MCF 10A (cell line): ENCODE measurements at regions not wholly inside any gene's neighbourhood (a gene's known extent, or its start where the extent isn't known, plus 50 kb on each side); places are given as distances from the start of the nearest gene placed in this dataset.
"Not testable (repeated sequence)": the region's sequence is repeated elsewhere in the genome, so short reads cannot be mapped to it uniquely, and the experiment has no call there.

Experiments
- BruUV-seq: library from RNA; stranded (reverse); fragments of 400-500 nt; replicated peaks from 2 replicates; lab custom pipeline; 2021; lab: Mats Ljungman, UMichigan
- CTCF ChIA-PET: fragments of 300-600 bp; sonication (Branson Sonifier 250); formaldehyde crosslinking; extraction: SDS; loops from one replicate; lab custom pipeline; 2021; ENCODE audit warnings: antibody characterized with exemption, inconsistent platforms; lab: Yijun Ruan, JAX
- POLR2A ChIA-PET: fragments of 300-600, 350-650 bp; sonication (Branson Sonifier 250); formaldehyde crosslinking; extraction: SDS; loops from one replicate; lab custom pipeline; 2020; ENCODE audit warnings: antibody characterized with exemption, inconsistent platforms; lab: Yijun Ruan, JAX
- DNase-seq: peaks from one replicate; pipeline ENCODE4 v3.0.0-alpha.2; 2018; ENCODE audit not compliant: unreplicated experiment
- H3K27ac Mint-ChIP-seq: one replicate; pipeline ENCODE4 v1.8.0; 2022; ENCODE audit warnings: mild to moderate bottlenecking, low read depth, mixed read lengths; ENCODE audit not compliant: unreplicated experiment
- H3K27me3 Mint-ChIP-seq: one replicate; pipeline ENCODE4 v1.8.0; 2022; ENCODE audit warnings: mixed read lengths; ENCODE audit not compliant: insufficient read depth, unreplicated experiment
- H3K36me3 Mint-ChIP-seq: one replicate; pipeline ENCODE4 v1.8.0; 2022; ENCODE audit warnings: mild to moderate bottlenecking, moderate library complexity, mixed read lengths; ENCODE audit not compliant: insufficient read depth, unreplicated experiment
- H3K4me1 Mint-ChIP-seq: one replicate; pipeline ENCODE4 v1.8.0; 2022; ENCODE audit warnings: mixed read lengths; ENCODE audit not compliant: insufficient read depth, unreplicated experiment
- H3K4me3 Mint-ChIP-seq: one replicate; pipeline ENCODE4 v1.8.0; 2022; ENCODE audit warnings: mild to moderate bottlenecking, moderate library complexity, mixed read lengths; ENCODE audit not compliant: unreplicated experiment
- H3K9me3 Mint-ChIP-seq: one replicate; pipeline ENCODE4 v1.8.0; 2022; ENCODE audit warnings: mixed read lengths; ENCODE audit not compliant: unreplicated experiment
- intact Hi-C: fragments of 100-400 bp; cut with micrococcal nuclease; formaldehyde crosslinking; loops from 2 replicates; pipeline ENCODE4 v1.14.1; 2022
- TF ChIP-seq, protein P1 (sequence below): fragments of 200-600 bp; IDR thresholded peaks from one replicate; pipeline ENCODE4 v1.8.0; 2022; ENCODE audit warnings: antibody characterized with exemption, mild to moderate bottlenecking; ENCODE audit not compliant: unreplicated experiment

DNA sequence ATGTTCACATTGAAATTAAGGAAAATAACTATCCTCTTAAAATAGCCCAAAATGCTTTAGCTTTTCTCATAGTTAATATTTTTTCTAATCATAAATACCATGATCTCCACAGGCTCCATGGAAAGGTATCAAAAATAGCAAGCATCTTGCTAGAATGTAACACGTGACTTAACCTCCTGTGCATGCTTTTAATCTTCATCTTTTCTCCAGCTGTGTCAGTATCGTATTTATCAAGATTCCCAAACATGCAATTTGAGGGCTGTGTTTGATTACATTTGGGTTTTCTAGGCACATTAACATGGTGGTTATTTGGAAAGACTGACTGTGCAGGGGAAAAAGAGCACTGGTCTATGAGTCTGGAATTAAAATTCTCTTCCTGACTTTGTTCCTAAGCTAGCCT, 472.5 kb upstream of the MCTP2 start:
- intact Hi-C loops: no loop called here
- DNase-seq: no peak
- POLR2A ChIA-PET: no interaction called here
- Mint-ChIP-seq H3K4me1 (peaks cover 7% of the 10 kb centered on the region), H3K27ac (no peak overlapping the region), H3K9me3 (peaks cover 7% of the 10 kb centered on the region), H3K4me3 (no peak overlapping the region), H3K36me3 (peaks cover 6% of the 10 kb centered on the region), H3K27me3 (no peaks in the 10 kb centered on the region)
- TF ChIP-seq, protein P1, sequence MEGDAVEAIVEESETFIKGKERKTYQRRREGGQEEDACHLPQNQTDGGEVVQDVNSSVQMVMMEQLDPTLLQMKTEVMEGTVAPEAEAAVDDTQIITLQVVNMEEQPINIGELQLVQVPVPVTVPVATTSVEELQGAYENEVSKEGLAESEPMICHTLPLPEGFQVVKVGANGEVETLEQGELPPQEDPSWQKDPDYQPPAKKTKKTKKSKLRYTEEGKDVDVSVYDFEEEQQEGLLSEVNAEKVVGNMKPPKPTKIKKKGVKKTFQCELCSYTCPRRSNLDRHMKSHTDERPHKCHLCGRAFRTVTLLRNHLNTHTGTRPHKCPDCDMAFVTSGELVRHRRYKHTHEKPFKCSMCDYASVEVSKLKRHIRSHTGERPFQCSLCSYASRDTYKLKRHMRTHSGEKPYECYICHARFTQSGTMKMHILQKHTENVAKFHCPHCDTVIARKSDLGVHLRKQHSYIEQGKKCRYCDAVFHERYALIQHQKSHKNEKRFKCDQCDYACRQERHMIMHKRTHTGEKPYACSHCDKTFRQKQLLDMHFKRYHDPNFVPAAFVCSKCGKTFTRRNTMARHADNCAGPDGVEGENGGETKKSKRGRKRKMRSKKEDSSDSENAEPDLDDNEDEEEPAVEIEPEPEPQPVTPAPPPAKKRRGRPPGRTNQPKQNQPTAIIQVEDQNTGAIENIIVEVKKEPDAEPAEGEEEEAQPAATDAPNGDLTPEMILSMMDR: no peak
- CTCF ChIA-PET: no interaction called here
- no TSS peak for BruUV-seq

DNA sequence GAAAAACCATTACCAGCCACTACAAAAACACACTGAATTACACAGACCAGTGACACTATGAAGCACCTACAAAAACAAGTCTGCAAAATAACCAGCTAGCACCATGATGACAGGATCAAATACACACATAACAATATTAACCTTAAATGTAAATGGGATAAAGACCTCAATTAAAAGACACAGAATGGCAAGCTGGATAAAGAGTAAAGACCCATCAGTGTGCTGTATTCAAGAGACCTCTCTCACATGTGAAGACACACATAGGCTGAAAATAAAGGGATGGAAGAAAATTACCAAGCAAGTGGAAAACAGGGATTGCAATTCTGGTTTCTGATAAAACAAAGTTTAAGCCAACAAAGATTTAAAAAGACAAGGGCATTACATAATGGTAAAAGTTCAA, 482.7 kb upstream of the MCTP2 start:
- Mint-ChIP-seq H3K27ac (no peak overlapping the region), H3K4me3 (no peak overlapping the region), H3K4me1 (no peaks in the 10 kb centered on the region), H3K9me3 (peaks cover 24% of the 10 kb centered on the region), H3K36me3 (no peaks in the 10 kb centered on the region), H3K27me3 (no peaks in the 10 kb centered on the region)
- TF ChIP-seq, protein P1: no peak
- intact Hi-C loops: no loop called here
- ChIA-PET POLR2A (interaction anchor here (1.0 kb wide), 1 partner anchor 81 kb away, joined by 4 read pairs; no protein-coding TSS in a partner anchor), CTCF (no interaction called here)
- no TSS peak for BruUV-seq
- DNase-seq: no peak

DNA sequence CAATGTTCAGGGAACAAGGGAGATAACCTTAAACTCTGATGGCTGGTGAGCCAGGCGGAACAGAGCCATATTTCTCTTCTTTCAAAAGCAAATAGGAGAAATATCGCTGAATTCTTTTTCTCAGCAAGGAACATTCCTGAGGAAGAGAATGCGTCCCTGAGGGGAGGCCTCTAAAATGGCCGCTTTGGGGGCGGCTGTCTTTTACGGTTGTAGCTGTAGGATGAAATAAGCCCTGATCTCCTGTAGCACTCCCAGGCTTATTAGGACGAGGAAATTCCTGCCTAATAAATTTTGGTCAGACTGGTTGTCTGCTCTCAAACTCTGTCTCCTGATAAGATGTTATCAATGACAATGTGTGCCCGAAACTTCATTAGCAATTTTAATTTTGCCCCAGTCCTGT, 496.4 kb upstream of the MCTP2 start:
- H3K27me3 Mint-ChIP-seq, DNase-seq, H3K4me1 Mint-ChIP-seq, BruUV-seq, H3K36me3 Mint-ChIP-seq, H3K27ac Mint-ChIP-seq, CTCF ChIA-PET, H3K4me3 Mint-ChIP-seq, intact Hi-C loops, H3K9me3 Mint-ChIP-seq, POLR2A ChIA-PET: not testable (repeated sequence)

DNA sequence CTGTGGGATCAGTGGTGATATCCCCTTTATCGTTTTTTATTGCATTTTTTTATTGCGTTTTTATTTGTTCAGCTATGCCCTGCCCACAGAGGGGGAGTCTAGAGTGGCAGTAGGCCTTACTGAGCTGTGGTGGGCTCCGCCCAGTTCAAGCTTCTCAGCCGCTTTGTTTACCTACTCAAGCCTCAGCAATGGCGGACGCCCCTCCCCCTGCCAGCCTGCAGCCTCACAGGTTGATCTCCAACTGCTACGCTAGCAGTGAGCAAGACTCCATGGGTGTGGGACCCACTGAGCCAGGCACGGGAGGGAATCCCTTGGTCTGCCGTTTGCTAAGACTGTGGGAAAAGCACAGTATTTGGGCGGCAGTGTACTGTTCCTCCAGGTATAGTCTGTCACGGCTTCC, 500.6 kb upstream of the MCTP2 start:
- CTCF ChIA-PET: no interaction called here
- intact Hi-C loops: no loop called here
- H3K9me3 Mint-ChIP-seq: peaks cover 14% of the 10 kb centered on the region
- BruUV-seq: no TSS peak
- no peaks in the 10 kb centered on the region for H3K4me1 Mint-ChIP-seq
- H3K27ac Mint-ChIP-seq: no peak overlapping the region
- H3K27me3 Mint-ChIP-seq: no peaks in the 10 kb centered on the region
- no peak overlapping the region for H3K4me3 Mint-ChIP-seq
- POLR2A ChIA-PET: no interaction called here
- DNase-seq: no peak
- no peaks in the 10 kb centered on the region for H3K36me3 Mint-ChIP-seq
- TF ChIP-seq, protein P1: no peak

DNA sequence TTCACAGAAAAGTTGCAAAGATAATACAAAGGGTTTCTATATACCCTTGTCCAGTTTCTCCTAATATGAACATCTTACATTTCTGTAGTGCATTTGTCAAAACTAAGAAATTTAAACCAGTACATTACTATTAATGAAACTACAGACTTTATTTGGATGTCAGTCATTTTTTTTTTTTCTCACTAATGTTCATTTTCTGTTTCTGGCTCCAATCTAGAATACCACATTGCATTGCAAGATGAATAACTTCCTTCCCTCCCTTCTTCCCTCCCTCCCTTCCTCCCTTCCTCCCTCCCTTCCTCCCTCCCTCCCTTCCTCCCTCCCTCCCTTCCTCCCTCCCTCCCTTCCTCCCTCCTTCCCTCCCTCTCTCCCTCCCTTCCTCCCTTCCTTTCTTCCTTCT, 509.2 kb upstream of the MCTP2 start:
- ChIA-PET POLR2A (no interaction called here), CTCF (no interaction called here)
- Mint-ChIP-seq H3K27ac (no peak overlapping the region), H3K4me1 (peaks cover 5% of the 10 kb centered on the region), H3K4me3 (no peak overlapping the region), H3K9me3 (no peaks in the 10 kb centered on the region), H3K27me3 (no peaks in the 10 kb centered on the region), H3K36me3 (no peaks in the 10 kb centered on the region)
- intact Hi-C loops: no loop called here
- TF ChIP-seq, protein P1: no peak
- no TSS peak for BruUV-seq
- no peak for DNase-seq
